Natural killer cell (primary cell): ENCODE measurements at regions not wholly inside any gene's neighbourhood (a gene's known extent, or its start where the extent isn't known, plus 50 kb on each side); places are given as distances from the start of the nearest gene placed in this dataset.
"Not testable (repeated sequence)": the region's sequence is repeated elsewhere in the genome, so short reads cannot be mapped to it uniquely, and the experiment has no call there.

Source experiments
- ATAC-seq, 3 donors: fragments of 150-1000 bp in 2 of 3; fragments of 200-7000 bp in 1 of 3; cut with Tn5 transposase; 1 replicate in 1 of 3; 2 replicates in 2 of 3; pipeline ENCODE4 v1.10.0; 2021; ENCODE audit warnings: mild to moderate bottlenecking in 2 of 3, moderate library complexity in 2 of 3
- DNase-seq, 2 donors: peaks; one replicate each; pipeline versions ENCODE4 v3.0.0 to v3.0.0-alpha.2; 2013 to 2021; ENCODE audit warnings: mixed read lengths in 1 of 2
- H3K27ac ChIP-seq: one replicate; pipeline ENCODE4 v1.5.1; 2013; ENCODE audit warnings: mild to moderate bottlenecking, low read length
- H3K27me3 ChIP-seq: one replicate; pipeline ENCODE4 v1.6.1; 2013; ENCODE audit warnings: low read length; ENCODE audit not compliant: control insufficient read depth, insufficient read depth
- H3K36me3 ChIP-seq: one replicate; pipeline ENCODE4 v1.6.1; 2013; ENCODE audit warnings: low read length; ENCODE audit not compliant: control insufficient read depth, insufficient read depth
- H3K4me1 ChIP-seq: one replicate; pipeline ENCODE4 v1.6.1; 2013; ENCODE audit warnings: low read length; ENCODE audit not compliant: control insufficient read depth, insufficient read depth
- H3K4me3 ChIP-seq: one replicate; pipeline ENCODE4 v1.5.1; 2013; ENCODE audit warnings: low read length
- H3K9me3 ChIP-seq: one replicate; pipeline ENCODE4 v1.6.1; 2013; ENCODE audit warnings: low read length; ENCODE audit not compliant: control insufficient read depth, insufficient read depth
- H3K27ac Mint-ChIP-seq, 2 donors: one replicate each; pipeline ENCODE4 v1.8.0; 2022; ENCODE audit warnings: mild to moderate bottlenecking in 2 of 2, mixed read lengths in 2 of 2, moderate library complexity in 1 of 2
- H3K27me3 Mint-ChIP-seq, 2 donors: one replicate each; pipeline ENCODE4 v1.8.0; 2022; ENCODE audit warnings: low read depth in 2 of 2, mixed read lengths in 2 of 2
- H3K36me3 Mint-ChIP-seq: one replicate; pipeline ENCODE4 v1.8.0; 2022; ENCODE audit warnings: mixed read lengths
- H3K4me1 Mint-ChIP-seq, 2 donors: one replicate each; pipeline ENCODE4 v1.8.0; 2022; ENCODE audit warnings: mixed read lengths in 2 of 2
- H3K4me3 Mint-ChIP-seq: one replicate; pipeline ENCODE4 v1.8.0; 2022; ENCODE audit warnings: mild to moderate bottlenecking, moderate library complexity, mixed read lengths
- H3K9me3 Mint-ChIP-seq, 2 donors: one replicate each; pipeline ENCODE4 v1.8.0; 2022; ENCODE audit warnings: mixed read lengths in 2 of 2
- CTCF ChIP-seq: fragments of 200-600 bp; IDR thresholded peaks from one replicate; pipeline ENCODE4 v1.8.0; 2022; ENCODE audit warnings: antibody characterized with exemption
- WGBS: methylation state at CpG from one replicate; pipeline ENCODE4 v1.1.7; 2013; ENCODE audit warnings: missing lambda C conversion rate; ENCODE audit not compliant: insufficient coverage; 5-methylcytosine and 5-hydroxymethylcytosine counted together
- intact Hi-C: fragments of 100-400 bp; cut with micrococcal nuclease; formaldehyde crosslinking; loops from one replicate; pipeline ENCODE4 v1.14.2; 2022

- Mint-ChIP-seq H3K27me3 (peaks cover 7 to 18% of the 10 kb centered on the region in 2 donors), H3K4me1 (no peaks in the 10 kb centered on the region), H3K27ac (no peak overlapping the region), H3K36me3 (no peaks in the 10 kb centered on the region), H3K4me3 (no peak overlapping the region), H3K9me3 (no peaks in the 10 kb centered on the region)
- no peaks in the 10 kb centered on the region for H3K27me3 ChIP-seq
- no peak overlapping the region for H3K27ac ChIP-seq
- intact Hi-C loops = no loop called here
- no peaks in the 10 kb centered on the region for H3K4me1 ChIP-seq
- H3K9me3 ChIP-seq = no peaks in the 10 kb centered on the region
- H3K4me3 ChIP-seq = no peak overlapping the region
- DNase-seq (no peak), ATAC-seq (no peak)
- H3K36me3 ChIP-seq = no peaks in the 10 kb centered on the region
- WGBS = 93% methylated on average over 4 of the region's 4 CpGs
- TF ChIP-seq CTCF = no peak
Measured at GRCh38 chr5:154589511-154589910, 111.5 kb upstream of the HAND1 start.

- intact Hi-C loops, H3K4me1 ChIP-seq, H3K9me3 ChIP-seq, H3K36me3 Mint-ChIP-seq, H3K27ac ChIP-seq, H3K4me1 Mint-ChIP-seq, H3K4me3 ChIP-seq, H3K27ac Mint-ChIP-seq, H3K36me3 ChIP-seq, ATAC-seq, H3K4me3 Mint-ChIP-seq, H3K27me3 ChIP-seq, DNase-seq, H3K9me3 Mint-ChIP-seq: not testable (repeated sequence)
- H3K27me3 Mint-ChIP-seq = peaks cover 7 to 18% of the 10 kb centered on the region in 2 donors
- 87% methylated on average over 5 of the region's 7 CpGs for WGBS
Measured at GRCh38 chr5:154588833-154589425, 110.9 kb upstream of the HAND1 start.

GRCh38 chr5:154588091-154588774 is 110.2 kb upstream of the HAND1 start:
- 80% methylated on average over 10 of the region's 13 CpGs for WGBS
- no peaks in the 10 kb centered on the region for H3K27me3 ChIP-seq
- H3K4me3 Mint-ChIP-seq = no peak overlapping the region
- no peak overlapping the region for H3K27ac Mint-ChIP-seq
- no peak overlapping the region for H3K27ac ChIP-seq
- H3K27me3 Mint-ChIP-seq = peaks cover 7 to 22% of the 10 kb centered on the region in 2 donors
- H3K4me1 Mint-ChIP-seq = no peaks in the 10 kb centered on the region
- no peaks in the 10 kb centered on the region for H3K36me3 ChIP-seq
- no peaks in the 10 kb centered on the region for H3K9me3 ChIP-seq
- no peak for ATAC-seq
- intact Hi-C loops = no loop called here
- no peak for TF ChIP-seq CTCF
- H3K4me1 ChIP-seq = no peaks in the 10 kb centered on the region
- DNase-seq = no peak
- H3K36me3 Mint-ChIP-seq = no peaks in the 10 kb centered on the region
- H3K9me3 Mint-ChIP-seq = no peaks in the 10 kb centered on the region
- H3K4me3 ChIP-seq = no peak overlapping the region

GRCh38 chr5:154587123-154588026 is 109.3 kb upstream of the HAND1 start:
- Histone ChIP-seq H3K27me3 (no peaks in the 10 kb centered on the region), H3K27ac (no peak overlapping the region), H3K4me1 (no peaks in the 10 kb centered on the region), H3K9me3 (no peaks in the 10 kb centered on the region), H3K4me3 (no peak overlapping the region), H3K36me3 (no peaks in the 10 kb centered on the region)
- WGBS = 52% methylated on average over 10 of the region's 10 CpGs
- TF ChIP-seq CTCF = no peak
- DNase-seq (no peak), ATAC-seq (no peak)
- Mint-ChIP-seq H3K4me1 (no peaks in the 10 kb centered on the region), H3K9me3 (no peaks in the 10 kb centered on the region), H3K27ac (no peak overlapping the region), H3K27me3 (peaks cover 7 to 21% of the 10 kb centered on the region in 2 donors), H3K36me3 (no peaks in the 10 kb centered on the region), H3K4me3 (no peak overlapping the region)
- intact Hi-C loops = no loop called here
